ENCODE measurements at regions not wholly inside any gene's neighbourhood (a gene's known extent, or its start where the extent isn't known, plus 50 kb on each side); places are given as distances from the start of the nearest gene placed in this dataset.

DNA sequence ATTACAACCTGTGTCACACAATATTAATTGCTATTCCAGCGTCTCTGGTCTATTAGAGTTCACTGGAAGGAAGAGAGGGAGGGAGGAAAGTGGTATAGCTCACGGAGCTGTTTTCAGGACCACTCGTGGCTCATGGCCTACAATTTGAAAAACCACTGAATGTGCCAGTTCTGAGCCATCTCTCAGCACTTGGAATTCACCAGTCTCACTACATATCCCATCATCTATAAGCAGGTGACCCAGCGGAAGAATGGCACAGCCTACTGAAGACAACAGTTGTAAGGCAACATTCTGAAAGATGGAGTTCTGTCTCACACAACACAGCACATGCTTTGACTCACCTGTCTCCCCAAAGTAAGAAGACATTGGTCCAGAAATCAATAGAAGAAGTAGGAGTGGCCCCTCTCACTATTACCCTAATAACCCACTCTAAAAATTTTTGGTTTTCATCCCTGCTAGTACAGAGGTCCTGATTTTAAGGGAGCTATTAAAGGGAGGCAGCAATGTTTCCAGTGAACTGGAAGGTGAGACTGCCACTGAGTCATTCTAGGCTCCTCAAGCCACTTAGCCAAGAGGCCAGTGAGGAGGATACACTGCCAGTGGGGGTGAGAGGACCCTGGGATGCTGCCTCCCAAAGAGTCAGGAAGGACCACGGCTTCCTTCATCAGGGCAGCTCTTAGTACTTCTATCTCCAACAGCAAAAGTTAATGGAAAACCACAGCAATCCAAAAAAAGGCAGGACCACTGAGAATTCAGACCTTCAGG, 50.0 kb upstream of the DOCK9 start:
- no peak for DNase-seq (ENCODE audit: low read depth in 4 of 4, low spot score in 2 of 4)

DNA sequence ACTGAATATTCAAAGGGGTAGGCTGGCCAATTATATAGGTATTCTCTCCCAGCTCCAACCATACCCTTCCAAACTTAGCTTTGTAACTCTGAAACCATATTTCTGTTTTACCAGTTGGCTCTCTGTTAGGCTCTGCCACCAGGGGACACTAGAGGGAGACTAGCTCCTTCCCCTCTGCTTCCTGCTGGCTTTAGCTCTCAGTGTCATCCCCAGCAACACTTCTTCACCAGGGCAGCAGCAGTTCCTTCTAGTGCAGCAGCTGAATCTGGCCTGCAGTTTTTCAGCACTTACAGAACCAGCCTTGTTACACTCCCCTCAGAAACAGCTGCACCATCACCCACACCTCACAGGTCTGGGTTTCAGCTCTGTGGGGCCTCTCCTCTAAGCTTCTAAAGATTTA, 51.0 kb upstream of the DOCK9 start:
- DNase-seq (ENCODE audit: low read depth in 4 of 4, low spot score in 2 of 4): no peak

DNA sequence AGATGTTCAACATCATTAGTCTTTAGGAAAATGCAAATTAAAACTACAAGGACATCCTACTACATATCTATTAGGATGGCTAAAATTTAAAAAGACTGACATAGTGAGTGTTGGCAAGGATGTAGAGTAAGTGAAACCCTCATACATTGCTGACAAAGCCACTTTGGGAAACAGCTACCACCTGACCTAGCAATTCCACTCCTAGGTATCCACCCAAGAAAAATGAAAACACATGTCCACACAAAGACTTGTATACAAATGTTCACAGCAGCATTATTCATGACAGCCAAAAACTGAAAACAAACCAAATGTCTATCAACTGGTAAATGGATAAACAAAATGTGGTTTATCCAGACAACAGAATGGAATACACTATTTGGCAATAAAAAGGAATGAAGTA, 51.7 kb upstream of the DOCK9 start:
- DNase-seq (ENCODE audit: low read depth in 4 of 4, low spot score in 2 of 4): no peak

- DNase-seq (ENCODE audit: low read depth in 4 of 4, low spot score in 2 of 4): no peak
Observed at GRCh38 chr13:99030326-99030725, 52.5 kb upstream of the DOCK9 start.

DNA sequence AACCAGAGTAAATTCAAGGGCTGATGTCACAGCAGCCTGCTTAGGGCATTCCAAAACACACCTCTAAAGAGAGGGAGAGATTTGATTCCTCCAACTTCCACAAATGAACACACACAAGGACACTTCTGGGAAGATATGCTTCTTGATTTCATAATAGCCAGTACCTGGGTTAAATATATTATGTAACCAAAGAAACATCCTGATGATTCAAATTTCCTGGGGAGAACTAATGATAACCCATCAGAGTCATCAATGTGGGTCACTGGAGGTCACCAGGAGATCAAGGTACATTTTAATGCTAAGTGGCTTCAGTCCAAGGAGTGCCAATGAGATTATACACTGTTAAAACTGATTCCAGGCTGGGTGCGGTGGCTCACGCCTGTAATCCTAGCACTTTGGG, 54.0 kb upstream of the DOCK9 start:
- DNase-seq (ENCODE audit: low read depth in 4 of 4, low spot score in 2 of 4): no peak

DNA sequence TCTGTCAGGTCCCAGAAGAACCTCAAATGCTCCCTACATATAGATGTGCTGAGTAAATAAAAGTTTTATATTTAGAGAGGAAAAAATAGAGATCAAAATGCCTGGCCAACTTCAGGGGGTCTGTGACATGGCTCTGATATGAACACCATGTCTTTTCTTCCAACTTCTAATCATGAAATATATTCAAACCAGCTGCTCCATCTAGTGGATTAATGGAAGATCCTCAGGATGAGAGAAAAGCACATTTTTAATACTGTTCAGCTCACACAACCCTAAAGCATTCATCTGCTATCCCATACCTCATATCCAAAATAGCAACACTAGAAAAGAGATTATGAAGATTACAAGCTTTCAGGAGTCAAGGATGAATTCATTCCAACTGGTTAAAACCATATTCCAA, 56.0 kb upstream of the DOCK9 start:
- peak in 1 of 4 donors; percentile 37 for DNase-seq (ENCODE audit: low read depth in 4 of 4, low spot score in 2 of 4)

GRCh38 chr13:99034333-99035085, 56.6 kb upstream of the DOCK9 start:
- no peak for DNase-seq (ENCODE audit: low read depth in 4 of 4, low spot score in 2 of 4)

GRCh38 chr13:99035715-99036114, 57.9 kb upstream of the DOCK9 start:
- DNase-seq (ENCODE audit: low read depth in 4 of 4, low spot score in 2 of 4): no peak

GRCh38 chr13:99037756-99038155, 59.9 kb upstream of the DOCK9 start:
- DNase-seq (ENCODE audit: low read depth in 4 of 4, low spot score in 2 of 4): no peak

- no peak for DNase-seq (ENCODE audit: low read depth in 4 of 4, low spot score in 2 of 4)
Observed at GRCh38 chr13:99039718-99040280, 61.9 kb upstream of the DOCK9 start.

- DNase-seq (ENCODE audit: low read depth in 4 of 4, low spot score in 2 of 4): no peak
Observed at GRCh38 chr13:99040536-99041131, 62.8 kb upstream of the DOCK9 start.

DNA sequence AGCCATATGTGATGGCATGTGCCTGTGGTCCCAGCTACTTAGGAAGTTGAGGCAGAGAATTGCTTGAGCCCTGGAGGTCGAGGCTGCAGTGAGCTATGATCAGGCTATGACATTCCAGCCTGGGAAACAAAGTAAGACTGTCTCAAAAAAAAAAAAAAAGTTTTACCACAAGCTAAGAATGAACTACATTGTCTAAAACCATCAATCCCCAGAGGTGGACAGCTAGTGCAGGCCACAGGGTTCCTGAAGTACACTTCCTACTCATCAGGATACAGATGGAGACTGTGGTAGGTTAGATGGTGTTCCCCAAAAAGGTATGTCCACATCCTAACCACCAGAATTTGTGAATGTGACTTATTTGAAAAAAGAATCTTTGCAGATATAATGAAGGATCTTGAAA, 63.5 kb upstream of the DOCK9 start:
- no peak for DNase-seq (ENCODE audit: low read depth in 4 of 4, low spot score in 2 of 4)

GRCh38 chr13:99041788-99042187, 63.9 kb upstream of the DOCK9 start:
- no peak for DNase-seq (ENCODE audit: low read depth in 4 of 4, low spot score in 2 of 4)

- DNase-seq (ENCODE audit: low read depth in 4 of 4, low spot score in 2 of 4): no peak
Observed at GRCh38 chr13:99042521-99043250, 64.8 kb upstream of the DOCK9 start.

DNA sequence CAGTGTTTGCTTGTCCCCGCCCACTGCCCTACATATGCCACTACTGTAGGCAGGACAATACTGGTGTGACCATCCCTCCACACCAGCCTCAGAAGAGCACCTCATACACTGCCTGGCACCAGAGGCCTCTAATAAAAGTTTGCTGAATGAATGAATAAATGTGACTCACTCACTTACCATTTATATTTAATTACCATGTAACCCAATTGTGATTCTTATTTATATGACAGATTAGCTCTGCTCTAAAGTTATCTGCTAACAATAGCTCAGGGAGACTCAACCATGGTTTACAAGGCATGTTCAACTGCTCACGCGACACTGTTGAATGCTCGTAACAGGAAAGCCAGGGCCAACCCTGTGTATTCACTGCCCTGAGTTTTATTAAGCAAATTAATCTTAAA, 66.0 kb upstream of the DOCK9 start:
- DNase-seq (ENCODE audit: low read depth in 4 of 4, low spot score in 2 of 4): no peak

- DNase-seq (ENCODE audit: low read depth in 4 of 4, low spot score in 2 of 4): no peak
Observed at GRCh38 chr13:99044764-99045163, 66.9 kb upstream of the DOCK9 start.

GRCh38 chr13:99045396-99045795, 67.5 kb upstream of the DOCK9 start:
- DNase-seq (ENCODE audit: low read depth in 4 of 4, low spot score in 2 of 4): no peak

GRCh38 chr13:99046851-99047250, 69.0 kb upstream of the DOCK9 start:
- DNase-seq (ENCODE audit: low read depth in 4 of 4, low spot score in 2 of 4): no peak

GRCh38 chr13:99050983-99051488, 73.2 kb upstream of the DOCK9 start:
- DNase-seq (ENCODE audit: low read depth in 4 of 4, low spot score in 2 of 4): no peak

GRCh38 chr13:99051768-99052455, 74.0 kb upstream of the DOCK9 start:
- no peak for DNase-seq (ENCODE audit: low read depth in 4 of 4, low spot score in 2 of 4)

All from left renal cortex interstitium (tissue), 4 donors.